HG02884 (cell line): ENCODE measurements at regions not wholly inside any gene's neighbourhood (a gene's known extent, or its start where the extent isn't known, plus 50 kb on each side); places are given as distances from the start of the nearest gene placed in this dataset.
"Not testable (repeated sequence)": the region's sequence is repeated elsewhere in the genome, so short reads cannot be mapped to it uniquely, and the experiment has no call there.

Experiments
- ATAC-seq: cut with Tn5 transposase; IDR thresholded peaks from one replicate; pipeline ENCODE4 v1.9.1; 2021; ENCODE audit warnings: mild to moderate bottlenecking, moderate library complexity; ENCODE audit not compliant: unreplicated experiment

DNA sequence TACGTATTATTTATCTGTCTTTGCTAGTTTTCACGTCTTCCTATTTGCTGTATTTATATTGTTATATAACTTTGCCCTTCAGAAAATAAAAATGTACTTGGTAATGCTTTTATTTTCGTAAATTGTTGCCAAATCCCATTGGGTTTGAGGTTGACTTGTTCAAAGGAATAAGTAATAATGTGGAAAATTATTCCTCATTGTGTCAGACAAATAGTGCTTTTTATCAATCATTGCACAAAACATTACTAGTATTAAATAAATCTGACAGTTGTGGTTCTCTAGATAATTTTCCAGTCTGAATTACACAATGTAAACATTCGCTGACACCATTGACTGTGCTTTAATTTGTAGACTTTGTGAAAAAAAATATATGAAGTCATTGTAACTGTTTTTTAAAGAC, 798.3 kb upstream of the TMEFF2 start:
- ATAC-seq: no peak

DNA sequence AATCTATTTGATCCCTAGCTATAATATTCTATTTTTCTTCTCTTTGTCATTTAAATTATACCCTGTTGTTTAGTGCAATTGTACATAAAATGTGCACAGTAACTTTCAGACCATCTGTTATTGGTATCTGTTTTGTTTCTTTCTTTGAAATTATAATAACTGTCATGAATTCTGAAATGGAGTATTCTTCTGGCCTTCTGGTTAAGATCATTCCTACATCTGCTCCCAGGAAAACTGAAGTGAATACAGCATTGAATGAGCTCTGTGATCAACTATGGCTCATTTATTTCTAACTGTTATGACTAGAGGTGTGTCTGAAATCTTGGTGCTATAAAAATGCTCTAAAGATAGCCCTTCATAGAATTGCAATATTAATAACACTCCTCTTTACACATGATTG, 788.4 kb upstream of the TMEFF2 start:
- ATAC-seq: no peak

DNA sequence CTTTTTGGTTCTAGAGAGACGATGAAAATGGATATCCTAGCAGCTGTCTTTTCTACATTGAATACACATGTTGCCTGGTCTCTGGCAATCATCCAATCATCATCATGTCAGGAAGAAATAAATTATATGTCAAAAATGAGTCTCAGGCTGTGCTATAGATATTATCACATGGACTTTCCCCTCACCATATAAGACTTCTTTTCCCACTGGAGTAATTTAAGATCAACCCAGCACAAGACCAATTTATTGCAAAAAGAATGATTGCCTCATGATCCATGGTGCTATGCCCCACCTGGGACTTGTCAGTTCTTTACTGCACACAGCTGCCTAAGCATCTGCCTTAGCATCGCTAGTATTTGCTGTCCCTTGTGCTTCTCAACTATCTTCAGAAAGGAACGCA, 783.7 kb upstream of the TMEFF2 start:
- no peak for ATAC-seq

DNA sequence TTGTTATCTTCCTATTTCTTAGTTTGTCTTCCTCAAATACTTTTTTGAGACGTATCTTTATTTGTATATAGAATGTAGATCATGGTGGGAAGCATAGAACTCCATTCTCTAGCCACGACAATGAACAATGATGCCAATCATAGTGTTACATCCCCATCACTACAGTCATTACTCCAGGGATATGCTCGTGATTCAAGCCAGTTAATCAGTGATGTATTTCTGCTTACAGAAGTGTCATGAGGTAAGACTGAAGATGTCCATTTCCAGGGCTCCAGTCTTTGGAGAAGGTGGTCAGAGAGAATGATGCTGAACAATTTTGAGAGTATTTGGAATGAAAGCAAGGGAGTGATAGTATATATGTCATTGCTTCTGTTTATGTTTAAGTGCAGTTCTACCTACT, 777.2 kb upstream of the TMEFF2 start:
- no peak for ATAC-seq

DNA sequence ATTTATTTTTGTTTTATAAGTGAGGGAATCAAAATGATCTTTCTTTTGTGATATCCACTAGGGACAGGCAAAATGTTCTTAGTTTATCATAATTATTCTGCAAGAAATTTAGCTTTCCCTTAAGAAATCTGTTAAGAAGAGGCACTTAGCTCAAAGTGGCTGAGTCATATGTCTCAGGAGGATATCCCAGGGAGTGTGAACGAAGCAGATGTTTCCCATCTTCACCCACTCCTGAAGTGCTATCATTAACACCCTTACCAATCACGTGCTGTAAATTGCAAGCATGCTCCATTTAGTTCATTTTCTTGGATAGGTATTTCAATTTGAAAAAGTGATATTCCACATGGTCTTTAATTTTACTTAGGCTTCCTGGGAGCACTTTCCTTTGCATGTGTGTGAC, 774.3 kb upstream of the TMEFF2 start:
- no peak for ATAC-seq

DNA sequence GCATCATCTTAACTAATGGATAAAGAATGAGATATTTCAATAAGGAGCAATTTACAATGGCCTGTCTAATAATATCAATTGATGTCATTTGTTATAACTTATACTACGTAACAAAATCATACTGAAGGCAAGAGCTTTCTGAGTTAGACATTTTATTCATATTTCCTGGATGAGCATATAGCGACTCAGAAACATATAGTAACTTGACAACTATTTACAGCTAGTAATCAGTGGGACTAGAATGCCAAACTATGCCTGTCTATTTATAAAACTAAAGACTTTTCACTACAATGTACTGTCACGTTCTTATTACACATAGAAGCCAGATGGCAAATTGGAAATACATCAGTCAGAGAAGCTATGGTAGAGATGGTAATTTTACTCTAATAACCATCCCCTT, 766.2 kb upstream of the TMEFF2 start:
- no peak for ATAC-seq

DNA sequence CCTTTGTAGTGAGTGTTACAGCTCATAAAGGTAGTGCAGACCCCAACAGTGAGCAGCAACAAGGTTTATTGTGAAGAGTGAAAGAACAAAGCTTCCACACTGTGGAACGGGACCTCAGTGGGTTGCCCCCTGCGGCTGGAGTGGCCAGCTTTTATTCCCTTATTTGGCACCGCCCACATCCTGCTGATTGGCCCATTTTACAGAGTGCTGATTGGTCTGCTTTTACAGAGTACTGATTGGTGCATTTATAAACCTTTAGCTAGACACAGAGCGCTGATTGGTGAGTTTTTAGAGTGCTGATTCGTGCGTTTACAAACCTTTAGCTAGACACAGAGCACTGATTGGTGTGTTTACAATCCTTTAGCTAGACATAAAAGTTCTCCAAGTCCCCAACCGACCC, 763.9 kb upstream of the TMEFF2 start:
- ATAC-seq: not testable (repeated sequence)

DNA sequence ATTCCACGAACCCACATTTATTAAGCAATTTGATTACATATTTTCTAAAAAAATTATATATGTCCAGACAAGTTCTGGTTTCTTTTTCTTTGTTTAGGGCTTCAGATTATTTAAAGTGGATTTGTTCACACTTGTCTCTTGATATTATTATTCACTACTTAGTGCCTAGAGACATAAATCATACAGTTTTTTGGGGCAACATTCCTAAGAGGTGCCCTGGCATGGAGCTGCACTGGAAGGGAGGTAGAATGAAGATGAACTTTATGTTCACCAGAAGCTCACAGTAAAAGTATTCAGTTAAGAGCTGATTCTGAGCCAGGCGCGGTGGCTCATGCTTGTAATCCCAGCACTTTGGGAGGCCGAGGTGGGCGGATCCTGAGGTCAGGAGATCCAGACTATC, 762.7 kb upstream of the TMEFF2 start:
- ATAC-seq: no peak

DNA sequence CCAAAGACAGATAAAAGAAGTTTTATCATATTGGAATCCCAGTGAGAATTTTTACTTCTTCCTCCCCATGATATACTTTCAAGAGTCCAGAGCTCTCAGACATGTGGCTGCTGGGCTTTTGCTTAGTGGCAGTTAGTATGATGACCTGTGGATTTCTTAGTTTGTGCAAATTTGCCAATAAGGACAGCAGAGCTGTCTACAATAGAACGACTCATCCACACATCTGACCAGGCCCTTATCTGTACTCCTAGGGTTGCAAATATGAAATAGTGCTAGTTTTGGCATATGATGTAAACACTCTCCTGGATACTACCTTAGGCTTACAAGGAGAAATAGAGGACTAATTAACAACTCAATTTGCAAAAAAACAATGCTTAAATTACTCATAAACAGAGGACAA, 758.4 kb upstream of the TMEFF2 start:
- no peak for ATAC-seq

DNA sequence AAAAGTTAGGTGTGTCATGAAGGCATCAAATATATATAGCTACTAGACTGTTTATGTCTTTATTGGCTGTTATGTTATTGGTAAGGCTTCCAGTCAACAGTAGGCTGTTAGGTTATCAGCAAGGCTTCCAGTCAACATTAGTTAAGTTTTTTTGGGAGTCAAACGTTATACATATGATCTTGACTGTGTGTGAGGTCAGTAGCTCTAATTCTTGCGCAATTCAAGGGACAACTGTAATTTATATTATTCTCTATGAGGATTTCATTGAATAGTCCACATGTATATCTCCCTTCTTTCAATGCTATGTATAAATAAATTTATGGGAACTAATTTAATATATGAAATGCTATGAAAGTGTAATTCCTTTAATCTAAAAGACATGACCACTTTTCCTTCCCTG, 757.5 kb upstream of the TMEFF2 start:
- no peak for ATAC-seq

DNA sequence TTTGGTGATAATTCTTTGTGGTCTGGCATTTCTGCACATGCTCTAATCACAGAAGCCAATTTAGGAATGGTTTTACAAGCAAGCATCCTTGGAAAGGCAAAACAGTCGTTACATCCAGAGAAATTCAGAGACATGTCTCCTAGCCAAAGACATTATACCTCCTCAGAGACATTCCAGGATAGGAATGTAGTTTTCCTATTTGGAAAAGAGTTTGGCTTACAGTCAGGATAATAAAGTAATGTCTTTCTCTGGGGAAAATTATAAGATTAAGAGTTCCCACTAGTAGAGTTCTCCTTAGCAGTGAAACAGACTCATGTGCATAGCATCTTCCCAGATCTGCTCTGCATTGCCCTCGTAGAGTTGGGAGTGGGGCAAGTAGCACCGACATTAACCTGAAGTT, 753.6 kb upstream of the TMEFF2 start:
- ATAC-seq: no peak

DNA sequence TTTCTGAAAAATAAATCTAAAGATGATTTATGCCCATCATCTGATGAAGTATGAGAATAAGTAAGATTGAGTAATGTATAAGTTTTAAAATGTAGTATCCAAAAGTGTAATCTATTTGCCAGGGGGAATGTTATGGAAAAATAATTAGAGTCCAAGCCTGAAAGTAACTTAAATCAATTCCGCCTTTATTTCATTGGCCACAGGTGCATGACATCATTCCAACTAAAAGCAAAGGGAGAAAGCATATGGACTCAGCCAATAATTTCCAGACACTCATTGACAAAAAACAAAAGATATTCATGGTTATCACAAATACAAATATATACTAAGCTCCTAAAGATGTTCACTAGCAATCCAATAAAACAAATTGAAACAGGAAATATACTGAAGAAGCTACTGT, 752.6 kb upstream of the TMEFF2 start:
- no peak for ATAC-seq

DNA sequence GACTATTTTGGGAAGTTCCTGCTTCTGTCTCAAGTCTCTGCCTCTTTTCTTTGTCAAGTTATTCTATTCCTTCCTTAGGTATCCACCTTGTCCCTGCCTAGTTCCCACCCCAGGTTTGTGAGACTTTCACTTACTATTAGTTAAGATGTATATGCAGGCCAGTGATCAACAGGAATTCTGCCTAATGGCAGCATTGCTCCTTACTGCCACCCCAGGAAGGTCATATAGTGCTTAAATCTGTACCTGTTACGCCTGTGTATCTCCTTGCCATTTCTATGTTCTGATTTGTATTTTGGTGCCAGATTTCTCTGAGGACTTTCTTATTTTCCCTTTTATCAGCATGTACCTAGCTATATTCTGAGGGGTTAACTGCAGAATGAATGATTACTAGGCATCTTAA, 746.0 kb upstream of the TMEFF2 start:
- no peak for ATAC-seq

DNA sequence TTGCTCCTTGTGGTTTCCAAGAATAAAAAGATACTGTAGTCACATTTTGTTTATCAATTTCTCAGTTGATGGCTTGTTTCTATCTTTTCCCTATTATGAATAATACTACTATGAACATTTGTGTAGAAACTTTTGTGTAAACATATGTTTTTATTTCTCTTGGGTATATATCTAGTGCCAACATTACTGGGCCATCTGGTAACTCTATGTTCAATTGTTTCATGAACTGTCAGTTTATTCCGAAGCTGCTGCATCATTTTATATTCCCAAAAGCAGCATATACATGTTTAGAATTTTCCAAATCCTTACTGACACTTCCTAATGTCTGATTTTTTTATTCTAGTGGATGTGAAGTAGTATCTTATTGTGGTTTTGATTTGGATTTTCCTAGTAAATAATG, 737.6 kb upstream of the TMEFF2 start:
- ATAC-seq: no peak

DNA sequence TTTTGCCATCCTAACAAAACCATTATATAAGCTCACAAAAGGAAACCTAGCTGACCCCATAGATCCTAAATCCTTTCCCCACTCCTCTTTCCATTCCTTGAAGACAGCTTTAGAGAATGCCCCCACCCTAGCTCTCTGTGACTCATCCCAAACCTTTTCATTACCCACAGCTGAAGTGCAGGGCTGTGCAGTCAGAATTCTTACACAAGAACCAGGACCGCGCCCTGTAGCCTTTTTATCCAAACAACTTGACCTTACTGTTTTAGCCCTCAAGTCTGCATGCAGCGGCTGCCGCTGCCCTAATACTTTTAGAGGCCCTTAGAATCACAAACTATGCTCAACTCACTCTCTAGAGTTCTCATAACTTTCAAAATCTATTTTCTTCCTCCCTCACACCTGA, 726.9 kb upstream of the TMEFF2 start:
- ATAC-seq: not testable (repeated sequence)

DNA sequence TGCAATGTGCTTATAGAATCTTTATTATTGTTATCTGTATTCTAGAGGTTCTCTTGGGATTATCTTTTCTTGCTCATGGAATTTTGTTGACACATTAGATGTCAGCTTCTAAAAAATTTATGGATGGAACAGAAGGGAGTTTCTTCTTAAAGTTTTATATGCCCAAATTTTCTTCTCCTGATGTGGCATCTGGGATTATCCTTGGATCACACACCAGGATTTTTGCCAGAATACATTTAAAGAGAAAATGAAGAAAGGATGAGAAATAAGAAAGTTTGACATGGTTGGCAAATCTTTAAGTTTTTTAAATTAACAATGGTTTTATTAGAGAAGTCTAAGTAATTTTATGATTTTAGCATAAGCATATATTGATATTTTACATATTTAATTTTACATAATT, 706.7 kb upstream of the TMEFF2 start:
- ATAC-seq: no peak

DNA sequence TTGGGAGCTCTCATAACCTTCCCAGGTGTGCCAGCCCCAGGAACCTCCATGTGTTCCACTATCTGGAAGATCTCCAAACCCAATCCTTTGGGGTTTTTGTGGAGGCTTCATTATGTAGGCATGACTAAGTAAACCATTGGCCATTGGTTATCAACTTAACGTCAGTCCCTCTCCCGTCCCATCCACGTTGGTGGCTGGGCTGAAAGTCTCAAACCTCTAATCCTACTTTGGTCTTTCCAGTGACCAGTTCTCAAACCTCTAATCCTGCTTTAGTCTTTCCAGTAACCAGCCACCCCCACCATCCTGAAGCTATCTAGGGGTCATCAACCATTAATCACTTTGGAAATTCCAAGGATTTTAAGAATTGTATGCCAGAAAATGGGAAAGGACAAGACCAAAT, 704.7 kb upstream of the TMEFF2 start:
- ATAC-seq: no peak

DNA sequence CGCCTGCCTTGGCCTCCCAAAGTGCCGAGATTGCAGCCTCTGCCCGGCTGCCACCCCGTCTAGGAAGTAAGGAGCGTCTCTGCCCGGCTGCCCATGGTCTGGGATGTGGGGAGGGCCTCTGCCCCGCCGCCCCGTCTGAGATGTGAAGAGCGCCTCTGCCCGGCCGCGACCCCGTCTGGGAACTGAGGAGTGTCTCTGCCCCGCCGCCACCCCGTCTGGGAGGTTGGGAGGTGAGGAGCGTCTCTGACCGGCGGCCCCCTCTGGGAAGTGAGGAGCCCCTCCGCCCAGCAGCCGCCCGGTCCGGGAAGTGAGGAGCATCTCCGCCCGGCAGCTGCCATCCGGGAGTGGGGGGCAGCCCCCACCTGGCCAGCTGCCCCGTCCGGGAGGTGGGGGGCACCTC, 699.2 kb upstream of the TMEFF2 start:
- not testable (repeated sequence) for ATAC-seq

DNA sequence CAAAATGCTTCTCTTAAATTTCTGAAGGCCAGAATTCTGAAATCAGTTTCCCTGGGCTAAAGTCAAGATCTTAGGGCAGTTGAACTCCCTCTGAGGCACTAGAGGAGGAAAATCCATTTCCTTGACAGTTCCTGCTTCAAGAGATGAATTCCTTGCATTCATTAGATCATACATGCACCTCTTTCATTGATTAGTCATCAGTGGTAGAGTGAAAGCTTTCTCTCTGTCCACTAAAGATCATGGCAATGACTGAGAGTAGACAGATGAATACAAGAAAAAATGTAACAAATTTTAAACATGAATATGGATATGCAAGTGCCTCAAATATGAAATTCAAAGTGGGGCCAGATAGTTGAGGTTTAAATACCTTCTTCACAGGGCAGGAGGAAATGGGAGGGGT, 693.4 kb upstream of the TMEFF2 start:
- ATAC-seq: no peak

DNA sequence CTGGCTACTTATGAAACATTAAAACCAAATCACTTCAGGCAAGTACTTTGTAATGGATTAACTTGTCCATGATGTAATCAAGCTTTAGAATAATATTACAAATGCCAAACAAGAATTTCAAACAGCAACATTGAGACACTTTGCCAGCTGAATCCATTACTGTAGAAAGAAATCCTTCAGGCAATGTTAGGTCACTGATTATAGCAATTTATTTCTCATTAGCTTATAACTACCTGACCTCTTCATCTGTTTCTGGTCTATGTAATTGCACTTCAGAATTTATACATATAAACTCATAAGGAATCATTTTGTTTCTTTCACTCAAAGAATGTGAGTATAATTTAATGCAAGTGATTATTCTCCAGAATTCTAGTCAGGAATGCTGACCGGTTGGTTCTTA, 692.6 kb upstream of the TMEFF2 start:
- no peak for ATAC-seq

DNA sequence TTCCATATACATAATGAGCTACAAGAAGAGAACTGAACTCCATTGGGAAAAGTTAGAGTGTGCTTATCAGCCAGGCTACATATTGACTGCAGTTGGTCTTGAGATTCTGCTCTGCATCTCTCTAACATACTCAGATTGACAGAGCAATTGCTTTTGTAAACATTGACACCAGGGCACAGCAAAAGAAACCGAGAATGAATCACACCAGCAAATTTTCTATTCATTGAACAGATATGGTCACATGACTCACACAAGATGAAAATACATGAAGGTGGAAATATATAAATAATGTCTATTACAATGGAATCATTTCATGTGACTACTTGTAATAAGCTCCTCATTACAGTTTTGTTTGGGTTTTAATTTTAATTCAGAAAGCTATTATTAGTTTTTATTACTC, 691.9 kb upstream of the TMEFF2 start:
- ATAC-seq: no peak

DNA sequence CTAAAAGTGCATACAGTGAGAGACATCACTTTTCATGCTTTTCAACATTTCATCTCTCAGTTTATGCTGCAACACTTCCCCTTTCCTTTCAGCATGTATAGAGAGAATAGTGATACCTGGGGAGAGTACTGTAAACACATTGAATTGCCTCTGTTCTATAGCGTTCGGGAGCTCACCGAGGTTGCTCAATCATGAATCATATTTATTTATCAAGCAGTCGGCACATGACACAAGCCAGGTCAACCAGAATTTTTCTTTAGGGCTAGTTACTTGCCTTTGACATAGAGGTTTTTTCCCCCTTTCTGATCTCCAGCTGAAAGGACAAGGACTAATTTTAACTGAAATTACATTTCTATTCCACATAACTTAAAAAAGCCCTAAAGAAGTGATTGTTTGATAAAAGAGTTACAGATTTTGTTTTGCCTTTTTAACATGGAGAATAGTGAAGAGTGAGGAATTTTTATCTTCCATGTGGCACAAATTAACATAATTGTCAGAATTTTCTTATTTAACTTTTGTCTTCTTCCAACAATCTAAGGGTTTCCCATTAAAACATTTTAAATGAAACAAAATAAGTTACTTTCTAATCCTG, 690.9 kb upstream of the TMEFF2 start:
- ATAC-seq: no peak

DNA sequence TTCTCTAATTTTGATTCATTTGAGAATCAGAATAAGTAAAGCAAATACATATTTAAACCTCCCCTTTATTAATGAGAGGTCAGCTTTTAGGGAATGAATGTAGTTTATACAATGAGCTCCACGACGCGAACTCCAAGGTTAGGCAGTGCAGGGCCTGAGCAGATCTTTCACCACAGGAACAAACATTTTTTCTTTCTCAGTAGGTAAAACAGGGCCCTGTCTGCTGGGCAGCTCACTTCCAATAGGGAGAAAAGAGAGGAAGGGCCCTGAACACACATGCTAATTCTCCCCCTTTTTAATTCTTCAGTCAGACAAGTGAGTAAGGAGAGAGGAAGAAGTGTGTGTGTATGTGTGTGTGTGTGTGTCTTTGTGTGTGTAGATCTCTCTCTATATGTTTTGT, 682.4 kb upstream of the TMEFF2 start:
- ATAC-seq: no peak

DNA sequence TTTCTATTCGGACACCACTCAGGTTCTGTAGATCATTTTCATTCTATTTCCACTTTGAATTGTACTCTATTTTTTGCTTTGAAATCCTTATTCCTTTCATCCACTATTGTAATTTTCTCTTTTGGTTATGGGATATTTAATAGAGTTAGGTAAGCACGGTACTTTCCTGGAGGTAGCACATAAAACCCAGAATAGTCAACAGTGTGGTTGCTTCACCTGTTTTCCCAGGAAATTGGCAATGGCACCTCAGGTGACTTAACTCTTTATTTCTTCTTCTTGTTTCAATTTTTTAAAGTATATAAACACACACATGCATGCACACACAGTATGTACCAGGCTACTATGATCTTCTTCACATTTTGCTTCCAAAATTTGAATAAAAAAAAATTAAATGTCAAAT, 682.0 kb upstream of the TMEFF2 start:
- ATAC-seq: no peak
